NCI-H2196 treated with DMSO at 0.1 percent for 48 hours (cell line): ENCODE measurements at regions not wholly inside any gene's neighbourhood (a gene's known extent, or its start where the extent isn't known, plus 50 kb on each side); places are given as distances from the start of the nearest gene placed in this dataset.

Experiments
- DNase-seq: peaks from one replicate; lab custom pipeline; 2025; ENCODE audit not compliant: unreplicated experiment; lab: John Stamatoyannopoulos, UW

DNA sequence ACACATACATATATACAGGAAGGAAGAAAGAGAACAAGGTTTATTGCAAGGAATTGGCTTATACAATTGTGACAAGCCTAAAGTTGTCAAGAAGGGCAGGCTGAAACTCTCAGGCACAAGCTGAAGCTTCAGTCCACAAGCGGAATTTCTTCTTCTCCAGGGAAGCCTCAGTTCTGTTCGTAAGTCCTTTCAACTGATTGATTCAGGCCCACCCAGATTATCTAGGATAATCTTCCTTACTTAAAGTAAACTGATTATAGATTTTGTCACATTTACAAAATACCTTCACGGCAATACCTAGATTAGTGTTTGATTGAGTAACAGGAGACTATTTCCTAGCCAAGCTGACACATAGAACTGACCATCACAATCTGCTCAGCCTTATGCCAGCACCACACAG is 81.5 kb upstream of the TMEM260 start:
- no peak for DNase-seq

GRCh38 chr14:56501909-56502530 is 77.6 kb upstream of the TMEM260 start:
- no peak for DNase-seq

GRCh38 chr14:56505361-56505760 is 74.2 kb upstream of the TMEM260 start:
- DNase-seq, result no peak

- no peak for DNase-seq
Measured at GRCh38 chr14:56512521-56512920, 67.1 kb upstream of the TMEM260 start.

DNA sequence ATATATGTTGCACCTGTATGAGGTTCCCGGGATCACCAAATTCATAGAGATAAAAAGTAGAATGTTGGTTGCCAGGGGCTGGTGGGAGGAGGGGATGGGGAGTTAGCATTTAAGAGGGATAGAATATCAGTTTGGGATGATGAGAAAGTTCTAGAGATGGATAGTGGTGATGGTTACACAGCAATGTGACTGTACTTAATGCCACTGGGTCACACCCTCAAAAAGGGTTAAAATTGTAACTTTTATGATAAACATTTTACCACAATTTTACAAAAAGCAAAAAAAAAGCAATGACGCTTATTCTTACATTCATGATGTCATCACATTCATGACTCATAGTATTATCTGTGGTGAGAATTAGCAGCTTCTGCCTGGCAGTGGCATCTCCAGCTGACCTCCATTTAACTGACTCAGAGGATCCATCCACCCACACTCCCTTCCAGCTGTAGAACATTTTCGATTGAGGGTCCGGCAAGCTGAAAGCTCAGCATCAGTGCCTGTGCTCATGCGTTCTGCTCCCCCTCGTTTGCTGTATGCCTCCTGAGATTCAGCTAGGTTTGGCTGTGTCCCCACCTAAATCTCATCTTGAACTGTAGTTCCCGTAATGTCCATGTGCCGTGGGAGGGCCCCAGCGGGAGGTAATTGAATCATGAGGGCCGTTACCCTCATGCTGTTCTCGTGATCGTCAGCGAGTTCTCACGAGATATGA is 64.8 kb upstream of the TMEM260 start:
- DNase-seq, result no peak

GRCh38 chr14:56515739-56516138 is 63.9 kb upstream of the TMEM260 start:
- no peak for DNase-seq

GRCh38 chr14:56522403-56522802 is 57.2 kb upstream of the TMEM260 start:
- no peak for DNase-seq

DNA sequence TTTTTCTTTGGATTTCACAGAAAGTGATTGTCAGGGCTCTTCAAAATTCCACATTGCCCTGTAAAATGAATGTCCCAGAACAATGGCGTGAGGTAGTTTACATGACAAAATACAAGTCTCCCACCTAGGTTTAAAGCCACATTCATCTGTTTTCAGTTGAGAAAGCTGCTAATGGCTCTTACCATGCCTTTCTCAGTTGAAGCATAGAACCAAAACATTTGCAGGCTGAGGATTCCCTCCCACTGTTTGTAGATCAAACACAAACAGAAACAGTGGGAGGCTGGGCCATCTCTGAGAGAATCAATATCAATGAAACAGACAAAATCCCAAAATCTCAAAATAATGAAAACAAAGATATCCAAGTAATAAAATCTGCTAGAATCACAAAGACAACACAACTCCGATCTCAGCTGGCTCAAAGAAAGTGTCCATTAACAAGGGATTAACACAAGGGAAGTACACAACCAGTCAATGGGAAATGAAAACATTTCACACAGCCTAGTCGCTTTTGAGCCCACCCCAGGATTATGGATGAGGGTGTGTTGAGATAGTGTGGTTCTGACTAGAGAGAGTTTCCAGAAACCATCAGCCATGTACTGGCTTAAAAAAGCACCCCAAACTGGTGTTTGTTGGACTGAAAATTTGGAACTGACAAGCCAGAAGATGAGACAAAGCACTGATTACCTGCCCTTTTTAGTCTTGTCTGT is 54.5 kb upstream of the TMEM260 start:
- no peak for DNase-seq

DNA sequence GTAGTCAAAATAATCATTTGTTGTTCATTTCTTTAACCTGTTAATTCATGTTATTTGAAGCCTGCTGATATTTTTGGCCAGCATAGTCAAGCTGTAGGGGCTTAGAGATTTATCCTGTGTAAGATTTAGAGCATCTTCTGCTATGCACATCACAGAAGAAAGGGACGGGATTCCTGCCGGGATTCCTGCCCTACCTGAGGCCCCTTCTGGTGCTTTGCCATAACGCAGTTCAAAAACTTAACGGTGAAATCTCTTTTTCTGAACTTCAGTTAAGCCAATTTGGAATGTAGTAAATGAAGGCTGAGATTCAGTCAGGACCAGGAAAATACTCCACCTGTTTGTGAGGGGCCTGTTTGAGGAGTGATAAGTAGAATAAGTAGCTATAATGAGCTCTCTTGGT is 50.7 kb upstream of the TMEM260 start:
- no peak for DNase-seq
